Fibroblast of villous mesenchyme (primary cell): ENCODE measurements at regions not wholly inside any gene's neighbourhood (a gene's known extent, or its start where the extent isn't known, plus 50 kb on each side); places are given as distances from the start of the nearest gene placed in this dataset.

Experiments used
- DNase-seq: peaks from one replicate; pipeline ENCODE4 v3.0.0-alpha.2; 2010; ENCODE audit warnings: low read depth
- H3K4me3 ChIP-seq: 2 replicates; pipeline ENCODE4 v1.5.1; 2011; ENCODE audit warnings: low read depth, mild to moderate bottlenecking, low read length
- TF ChIP-seq, protein P1 (sequence below): IDR thresholded peaks from 2 replicates; pipeline ENCODE4 v1.5.1; 2012; ENCODE audit warnings: low read depth, mild to moderate bottlenecking, low read length; ENCODE audit not compliant: insufficient read depth

DNA sequence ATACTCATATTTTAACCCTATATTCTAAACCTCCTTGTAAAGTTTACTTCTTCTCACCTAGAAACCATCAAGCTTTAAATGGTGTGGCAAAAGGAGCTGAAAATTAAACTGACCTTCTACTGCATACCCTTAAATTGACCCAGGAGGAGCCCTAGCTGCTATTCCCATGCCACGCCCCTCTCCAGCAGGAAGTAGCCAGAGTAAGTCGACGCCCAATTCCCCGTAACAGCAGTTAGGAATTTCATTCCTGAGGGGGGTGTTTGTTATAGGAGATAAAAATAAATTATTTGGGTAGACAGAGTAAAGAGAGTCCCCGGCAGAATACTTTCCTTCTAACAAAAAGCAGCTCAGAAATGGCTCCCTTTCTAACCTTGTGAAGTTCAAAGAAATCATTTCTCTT lies 111.8 kb upstream of the FAM174A start:
- TF ChIP-seq, protein P1, sequence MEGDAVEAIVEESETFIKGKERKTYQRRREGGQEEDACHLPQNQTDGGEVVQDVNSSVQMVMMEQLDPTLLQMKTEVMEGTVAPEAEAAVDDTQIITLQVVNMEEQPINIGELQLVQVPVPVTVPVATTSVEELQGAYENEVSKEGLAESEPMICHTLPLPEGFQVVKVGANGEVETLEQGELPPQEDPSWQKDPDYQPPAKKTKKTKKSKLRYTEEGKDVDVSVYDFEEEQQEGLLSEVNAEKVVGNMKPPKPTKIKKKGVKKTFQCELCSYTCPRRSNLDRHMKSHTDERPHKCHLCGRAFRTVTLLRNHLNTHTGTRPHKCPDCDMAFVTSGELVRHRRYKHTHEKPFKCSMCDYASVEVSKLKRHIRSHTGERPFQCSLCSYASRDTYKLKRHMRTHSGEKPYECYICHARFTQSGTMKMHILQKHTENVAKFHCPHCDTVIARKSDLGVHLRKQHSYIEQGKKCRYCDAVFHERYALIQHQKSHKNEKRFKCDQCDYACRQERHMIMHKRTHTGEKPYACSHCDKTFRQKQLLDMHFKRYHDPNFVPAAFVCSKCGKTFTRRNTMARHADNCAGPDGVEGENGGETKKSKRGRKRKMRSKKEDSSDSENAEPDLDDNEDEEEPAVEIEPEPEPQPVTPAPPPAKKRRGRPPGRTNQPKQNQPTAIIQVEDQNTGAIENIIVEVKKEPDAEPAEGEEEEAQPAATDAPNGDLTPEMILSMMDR: no peak
- DNase-seq: no peak
- H3K4me3 ChIP-seq: no peak overlapping the region

DNA sequence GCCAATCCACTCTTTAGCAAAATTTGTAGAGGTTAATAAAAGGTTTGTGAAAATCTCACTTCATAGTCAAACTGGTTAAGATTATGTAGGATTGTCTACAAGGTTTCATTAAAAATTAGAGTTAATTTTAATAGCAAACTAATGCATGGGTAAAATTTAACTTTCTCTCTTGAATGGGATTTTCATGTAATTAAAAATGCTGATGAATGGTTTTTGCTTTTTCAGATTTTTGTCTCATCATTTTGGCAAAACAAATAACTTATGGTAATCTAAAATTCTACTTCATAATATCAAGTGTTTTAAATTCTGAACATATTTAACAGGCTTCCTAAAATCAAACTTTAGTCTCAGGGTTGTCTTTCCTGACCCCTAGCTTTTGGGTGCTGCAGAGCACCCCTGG lies 113.8 kb upstream of the FAM174A start:
- TF ChIP-seq, protein P1: no peak
- no peak for DNase-seq
- H3K4me3 ChIP-seq: no peak overlapping the region

DNA sequence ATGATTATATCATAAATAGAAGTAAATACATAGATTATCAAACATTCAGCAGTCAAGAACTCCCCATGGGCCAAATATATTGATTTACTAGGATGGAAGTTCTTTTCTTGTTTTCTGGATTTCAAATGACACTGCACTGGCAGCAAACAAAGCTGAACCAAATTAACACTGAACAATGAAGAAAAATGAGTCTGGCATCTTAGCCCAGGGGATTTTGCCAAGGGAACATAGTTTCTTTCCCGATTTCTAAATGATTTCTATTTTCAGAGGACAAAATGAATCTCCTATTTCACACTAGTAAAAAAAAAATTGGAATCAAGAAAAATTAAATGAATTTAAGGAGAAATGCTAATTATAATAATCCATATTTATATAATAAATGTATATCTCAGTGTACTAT lies 116.9 kb upstream of the FAM174A start:
- no peak for DNase-seq
- no peak overlapping the region for H3K4me3 ChIP-seq
- TF ChIP-seq, protein P1: no peak

DNA sequence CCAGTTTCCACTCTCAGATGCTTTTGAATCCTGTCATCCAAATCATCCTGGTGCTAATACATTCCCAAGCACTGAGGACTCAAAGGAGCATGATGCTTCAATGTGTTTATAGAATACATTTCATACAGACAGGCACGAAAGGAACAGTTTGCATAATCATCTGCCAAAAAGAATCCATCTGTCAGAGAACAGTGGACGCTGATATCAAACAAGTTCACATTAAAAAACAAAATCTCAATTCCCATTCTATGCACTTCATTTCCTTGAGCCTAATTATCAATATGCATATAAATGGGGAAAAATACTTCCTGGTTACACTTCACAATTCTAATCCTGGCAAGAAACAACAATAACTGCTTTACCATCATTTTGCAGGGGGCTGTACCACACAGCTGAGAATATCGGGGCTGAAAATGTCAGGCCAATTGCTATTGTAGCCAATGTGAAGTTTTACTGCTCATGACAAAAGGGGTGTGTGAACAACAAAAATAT lies 125.5 kb upstream of the FAM174A start:
- no peak for DNase-seq
- no peak overlapping the region for H3K4me3 ChIP-seq
- TF ChIP-seq, protein P1: no peak

DNA sequence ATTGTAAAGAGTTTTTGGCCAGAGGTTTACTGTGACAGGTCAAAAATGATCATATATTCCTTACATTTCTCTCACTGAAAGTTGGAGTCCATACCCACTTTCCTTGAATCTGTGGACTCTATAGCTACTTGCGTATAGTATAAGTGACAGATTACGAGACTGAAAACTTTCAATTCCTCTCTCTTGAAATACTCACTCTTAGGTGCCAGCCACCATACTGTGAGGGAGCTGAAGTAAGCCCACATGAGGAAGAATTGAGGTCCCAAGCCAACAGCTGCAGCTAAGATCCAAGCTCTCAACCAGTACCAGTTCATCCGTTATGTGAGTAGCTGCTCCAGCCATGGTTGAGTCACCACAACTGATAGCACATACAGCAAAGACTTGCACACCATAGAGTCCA lies 128.1 kb upstream of the FAM174A start:
- TF ChIP-seq, protein P1: no peak

DNA sequence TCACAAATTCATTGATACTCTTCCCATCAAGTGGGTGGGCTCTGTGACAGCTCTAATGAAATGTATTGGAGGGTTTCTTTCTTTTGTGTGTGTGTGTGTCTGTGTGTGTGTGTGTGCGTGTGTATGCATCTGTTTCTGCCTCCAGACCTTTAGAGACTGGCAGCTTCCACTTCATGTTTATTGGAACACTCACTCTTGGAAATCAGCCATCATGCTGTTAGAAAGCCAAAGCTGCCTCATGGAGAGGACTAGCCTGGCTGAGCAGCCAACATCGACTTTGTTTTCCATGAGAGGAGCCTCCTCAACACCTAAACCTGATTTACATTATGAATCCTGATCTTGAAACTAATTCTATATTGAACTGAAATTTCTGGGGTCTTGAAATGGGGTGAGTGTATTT lies 128.5 kb upstream of the FAM174A start:
- no peak for DNase-seq
- TF ChIP-seq, protein P1: no peak

More for the DNA sequence above, 128.1 kb upstream of the FAM174A start:
- no peak overlapping the region for H3K4me3 ChIP-seq
- DNase-seq: no peak

DNA sequence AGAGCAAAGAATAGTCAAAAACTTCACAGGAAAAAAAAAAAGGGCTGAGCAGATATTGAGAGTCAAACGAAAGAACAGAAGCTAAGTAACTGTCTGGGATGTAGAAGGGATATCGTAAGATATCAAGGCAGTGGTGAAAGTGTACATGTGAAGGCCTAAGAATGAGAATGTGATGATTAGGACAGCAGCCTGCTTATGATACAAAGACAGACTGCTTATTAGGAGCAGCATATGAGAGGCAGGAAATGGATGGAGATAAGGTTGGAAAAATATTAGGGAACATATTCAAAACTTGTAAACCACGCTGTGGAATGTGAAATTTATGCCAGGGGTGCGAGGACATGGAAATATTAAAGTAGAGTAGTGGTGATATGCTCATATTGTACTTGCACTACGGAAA lies 133.1 kb upstream of the FAM174A start:
- no peak overlapping the region for H3K4me3 ChIP-seq
- no peak for DNase-seq
- TF ChIP-seq, protein P1: no peak

More for the DNA sequence above, 128.5 kb upstream of the FAM174A start:
- H3K4me3 ChIP-seq: no peak overlapping the region
